Neuronal stem cell (in vitro differentiated cells): ENCODE measurements at regions not wholly inside any gene's neighbourhood (a gene's known extent, or its start where the extent isn't known, plus 50 kb on each side); places are given as distances from the start of the nearest gene placed in this dataset.
A peak's percentile ranks its signal among the peaks of the same experiment; 100 is the strongest.

Experiments
- DNase-seq: peaks from one replicate; pipeline ENCODE4 v3.0.0-alpha.2; 2013; ENCODE audit warnings: low spot score
- H2AFZ ChIP-seq: one replicate; pipeline ENCODE4 v1.6.1; 2013; ENCODE audit warnings: mild to moderate bottlenecking, low read length, inconsistent platforms
- H2AK5ac ChIP-seq: 2 replicates; pipeline ENCODE4 v1.6.1; 2013; ENCODE audit warnings: low read depth, mild to moderate bottlenecking, inconsistent platforms, low read length, moderate library complexity, mixed read lengths
- H2BK120ac ChIP-seq: 2 replicates; pipeline ENCODE4 v1.6.1; 2013; ENCODE audit warnings: low read depth, mild to moderate bottlenecking, inconsistent platforms, low read length, moderate library complexity, mixed read lengths
- H2BK12ac ChIP-seq: one replicate; pipeline ENCODE4 v1.6.1; 2013; ENCODE audit warnings: low read length, inconsistent platforms
- H2BK15ac ChIP-seq: 2 replicates; pipeline ENCODE4 v1.6.1; 2013; ENCODE audit warnings: mild to moderate bottlenecking, low read length, inconsistent platforms, mixed read lengths
- H2BK5ac ChIP-seq: one replicate; pipeline ENCODE4 v1.6.1; 2013; ENCODE audit warnings: inconsistent platforms, mild to moderate bottlenecking, low read length, moderate library complexity
- H3K14ac ChIP-seq: one replicate; pipeline ENCODE4 v1.6.1; 2013; ENCODE audit warnings: low read length, inconsistent platforms
- H3K18ac ChIP-seq: 2 replicates; pipeline ENCODE4 v1.6.1; 2013; ENCODE audit warnings: low read length, inconsistent platforms
- H3K23ac ChIP-seq: 2 replicates; pipeline ENCODE4 v1.6.1; 2013; ENCODE audit warnings: low read depth, mild to moderate bottlenecking, mixed read lengths, low read length, inconsistent platforms; ENCODE audit not compliant: poor library complexity
- H3K27ac ChIP-seq: replicated peaks from 3 replicates; pipeline ENCODE4 v1.5.1; 2013; ENCODE audit warnings: low read length, inconsistent platforms
- H3K27me3 ChIP-seq, 3 experiments: 2 replicates each; pipeline ENCODE4 v1.6.1; 2013; ENCODE audit warnings: low read length in 3 of 3, mild to moderate bottlenecking in 2 of 3, inconsistent platforms in 1 of 3, low read depth in 1 of 3, mixed read lengths in 1 of 3, moderate library complexity in 1 of 3; ENCODE audit not compliant: control insufficient read depth in 3 of 3, insufficient read depth in 3 of 3
- H3K36me3 ChIP-seq, 2 donors: replicated peaks in 1 of 2; 2 replicates each; pipeline ENCODE4 v1.6.1; 2013; ENCODE audit warnings: low read length in 2 of 2; ENCODE audit not compliant: control insufficient read depth in 2 of 2, insufficient read depth in 2 of 2
- H3K4ac ChIP-seq: 2 replicates; pipeline ENCODE4 v1.6.1; 2013; ENCODE audit warnings: inconsistent platforms, mild to moderate bottlenecking, low read length, moderate library complexity
- H3K4me1 ChIP-seq, 2 donors: 1 replicate in 1 of 2; 2 replicates in 1 of 2; pipeline ENCODE4 v1.6.1; 2013; ENCODE audit warnings: low read length in 2 of 2, low read depth in 1 of 2; ENCODE audit not compliant: control insufficient read depth in 2 of 2, insufficient read depth in 1 of 2
- H3K4me2 ChIP-seq: one replicate; pipeline ENCODE4 v1.6.1; 2013; ENCODE audit warnings: mild to moderate bottlenecking, low read length, inconsistent platforms; ENCODE audit not compliant: insufficient read depth, poor library complexity, severe bottlenecking
- H3K4me3 ChIP-seq, 2 donors: 2 replicates each; pipeline ENCODE4 v1.5.1; 2013; ENCODE audit warnings: low read length in 2 of 2, mild to moderate bottlenecking in 2 of 2, inconsistent platforms in 1 of 2, moderate library complexity in 1 of 2
- H3K79me1 ChIP-seq: one replicate; pipeline ENCODE4 v1.6.1; 2013; ENCODE audit warnings: low read depth, mild to moderate bottlenecking, inconsistent platforms, low read length, moderate library complexity
- H3K9ac ChIP-seq: one replicate; pipeline ENCODE4 v1.6.1; 2013; ENCODE audit warnings: mild to moderate bottlenecking, low read depth, low read length, inconsistent platforms; ENCODE audit not compliant: poor library complexity
- H3K9me3 ChIP-seq, 2 donors: replicated peaks in 1 of 2; 2 replicates each; pipeline versions ENCODE3 to v1.6.1; 2013; ENCODE audit warnings: low read length in 2 of 2, mild to moderate bottlenecking in 2 of 2, inconsistent platforms in 1 of 2, low read depth in 1 of 2, mixed read lengths in 1 of 2, moderate library complexity in 1 of 2; ENCODE audit not compliant: control insufficient read depth in 2 of 2, insufficient read depth in 1 of 2
- H4K8ac ChIP-seq: one replicate; pipeline ENCODE4 v1.6.1; 2013; ENCODE audit warnings: low read depth, mild to moderate bottlenecking, inconsistent platforms, low read length, moderate library complexity
- H4K91ac ChIP-seq: one replicate; pipeline ENCODE4 v1.6.1; 2013; ENCODE audit warnings: low read length, low read depth, mild to moderate bottlenecking, inconsistent platforms; ENCODE audit not compliant: poor library complexity
- WGBS, 2 donors: extraction: QIAGEN DNeasy Blood & Tissue Kit; methylation state at CpG; one replicate each; pipeline ENCODE4 v1.1.7; 2013; ENCODE audit warnings: missing lambda C conversion rate in 2 of 2, mixed read lengths in 1 of 2; ENCODE audit not compliant: insufficient read length in 2 of 2, insufficient replicate concordance in 1 of 2; ENCODE audit errors: extremely low coverage in 2 of 2; 5-methylcytosine and 5-hydroxymethylcytosine counted together

- no peak overlapping the region for H2BK120ac ChIP-seq
- H3K4me3 ChIP-seq = no peak overlapping the region
- peaks cover 0 to 3% (median 0%) of the 10 kb centered on the region in 3 experiments for H3K27me3 ChIP-seq
- no peaks in the 10 kb centered on the region for H3K79me1 ChIP-seq
- no peak overlapping the region for H3K14ac ChIP-seq
- H4K8ac ChIP-seq = no peak overlapping the region
- no peak overlapping the region for H2BK12ac ChIP-seq
- peak overlapping the region; percentile 12 for H2AFZ ChIP-seq
- H4K91ac ChIP-seq = no peak overlapping the region
- H3K23ac ChIP-seq = no peak overlapping the region
- no peak overlapping the region for H3K9ac ChIP-seq
- no CpG with 5 or more reads among the region's 5 CpGs for WGBS, 2 donors
- no peaks in the 10 kb centered on the region for H3K9me3 ChIP-seq
- H3K4me2 ChIP-seq = no peak overlapping the region
- no peak overlapping the region for H3K18ac ChIP-seq
- no peak overlapping the region for H2BK5ac ChIP-seq
- no peak overlapping the region for H2BK15ac ChIP-seq
- H3K4me1 ChIP-seq = peaks cover 6 to 39% of the 10 kb centered on the region in 2 donors
- H2AK5ac ChIP-seq = no peak overlapping the region
- no peaks in the 10 kb centered on the region for H3K36me3 ChIP-seq
- no peak overlapping the region for H3K4ac ChIP-seq
- H3K27ac ChIP-seq = no peak overlapping the region
- DNase-seq = no peak
Measured at GRCh38 chr1:38129473-38129872, 82.9 kb upstream of the POU3F1 start.

DNA sequence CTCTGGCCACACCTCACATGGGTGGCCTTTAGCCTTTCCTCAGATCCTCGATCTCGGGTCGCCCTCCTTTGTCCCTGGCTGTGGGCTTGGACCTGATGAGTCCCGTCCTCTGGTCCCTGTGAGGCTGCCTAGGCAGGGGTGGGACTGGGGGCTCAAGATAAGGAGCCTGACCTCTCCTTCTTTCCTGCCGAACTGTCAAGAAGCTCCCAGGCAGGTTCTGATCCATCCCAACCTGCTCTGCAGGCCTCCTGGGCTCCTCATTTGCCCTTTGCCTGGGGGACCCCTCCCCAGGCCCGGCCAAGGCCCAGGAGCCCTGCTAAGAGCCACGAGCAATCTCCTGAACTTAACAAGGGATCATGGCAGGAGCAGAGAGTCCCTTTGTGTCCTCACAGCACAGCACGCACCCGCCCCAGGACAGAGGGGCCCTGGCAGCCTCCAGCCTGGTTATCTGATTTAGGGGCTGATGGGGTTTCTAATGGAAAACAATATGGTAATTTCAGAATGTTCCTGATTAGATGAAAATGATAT lies 82.4 kb upstream of the POU3F1 start:
- Histone ChIP-seq H4K8ac (no peak overlapping the region), H3K4ac (no peak overlapping the region), H3K4me2 (no peak overlapping the region), H2AK5ac (peak overlapping the region; percentile 68), H2BK120ac (no peak overlapping the region), H4K91ac (no peak overlapping the region), H3K23ac (no peak overlapping the region), H3K36me3 (peaks cover 0 to 2% of the 10 kb centered on the region in 2 donors), H3K27ac (no peak overlapping the region), H2BK5ac (no peak overlapping the region), H2BK15ac (peak overlapping the region; percentile 91), H3K4me1 (peaks cover 5 to 39% of the 10 kb centered on the region in 2 donors), H3K9ac (no peak overlapping the region), H3K79me1 (no peaks in the 10 kb centered on the region), H3K27me3 (peaks cover 0 to 2% (median 0%) of the 10 kb centered on the region in 3 experiments), H3K14ac (peak overlapping the region; percentile 43), H3K9me3 (no peaks in the 10 kb centered on the region), H2AFZ (no peak overlapping the region), H3K4me3 (no peak overlapping the region), H2BK12ac (peak overlapping the region; percentile 11), H3K18ac (peak overlapping the region; percentile 39)
- no CpG with 5 or more reads among the region's 9 CpGs for WGBS, 2 donors
- DNase-seq = no peak

DNA sequence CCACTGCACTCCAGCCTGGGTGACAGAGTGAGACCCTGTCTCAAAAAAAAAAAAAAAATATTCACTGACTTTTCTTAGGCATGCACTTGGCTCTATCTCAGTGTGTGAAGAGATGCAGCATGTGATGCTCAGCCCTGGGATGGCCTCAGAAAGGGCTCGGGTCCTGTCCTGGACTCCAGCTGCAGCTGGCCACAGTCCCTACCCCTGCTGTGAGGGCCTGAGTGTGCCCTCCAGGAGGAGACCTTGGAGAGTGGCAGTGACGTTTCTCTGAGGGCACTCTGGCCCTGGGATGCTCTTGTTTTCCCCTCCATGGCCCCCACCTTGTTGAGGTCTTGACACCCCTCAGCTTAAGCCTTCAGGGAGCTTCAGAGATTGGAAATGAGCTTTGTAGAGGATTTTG lies 81.9 kb upstream of the POU3F1 start:
- peaks cover 0 to 2% of the 10 kb centered on the region in 2 donors for H3K36me3 ChIP-seq
- no peak for DNase-seq
- peaks cover 6 to 37% of the 10 kb centered on the region in 2 donors for H3K4me1 ChIP-seq
- no peak overlapping the region for H3K4me2 ChIP-seq
- peak overlapping the region; percentile 68 for H2AK5ac ChIP-seq
- H2BK120ac ChIP-seq = no peak overlapping the region
- peak overlapping the region; percentile 66 for H3K18ac ChIP-seq
- peaks cover 0 to 2% (median 0%) of the 10 kb centered on the region in 3 experiments for H3K27me3 ChIP-seq
- H3K14ac ChIP-seq = peak overlapping the region; percentile 43
- H2BK5ac ChIP-seq = no peak overlapping the region
- no peak overlapping the region for H2AFZ ChIP-seq
- H3K27ac ChIP-seq = no peak overlapping the region
- WGBS, 2 donors = no CpG with 5 or more reads among the region's 2 CpGs
- H3K79me1 ChIP-seq = no peaks in the 10 kb centered on the region
- H4K8ac ChIP-seq = no peak overlapping the region
- H3K4ac ChIP-seq = no peak overlapping the region
- no peaks in the 10 kb centered on the region for H3K9me3 ChIP-seq
- H3K9ac ChIP-seq = no peak overlapping the region
- peak overlapping the region; percentile 91 for H2BK15ac ChIP-seq
- H3K4me3 ChIP-seq = no peak overlapping the region
- no peak overlapping the region for H4K91ac ChIP-seq
- no peak overlapping the region for H2BK12ac ChIP-seq
- no peak overlapping the region for H3K23ac ChIP-seq

DNA sequence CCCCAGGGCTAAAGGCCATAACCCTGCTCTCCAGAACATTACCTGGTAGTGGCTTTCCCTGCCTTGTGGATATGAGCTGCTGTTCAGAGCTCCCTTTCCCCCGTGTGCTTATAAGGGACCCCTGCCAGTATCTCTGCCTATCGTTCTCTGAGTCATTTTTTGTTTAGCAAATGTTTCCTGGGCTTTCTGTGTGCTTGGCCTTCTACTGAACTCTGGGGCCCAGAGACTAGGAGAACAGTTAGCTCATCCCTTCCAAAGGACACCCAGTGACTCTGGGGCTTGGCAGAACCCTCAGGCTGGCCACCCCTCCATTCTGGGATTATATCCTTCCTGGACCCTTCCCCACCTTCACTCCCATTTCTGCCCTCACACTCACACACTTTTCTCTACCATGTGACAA lies 80.8 kb upstream of the POU3F1 start:
- H2AK5ac ChIP-seq = no peak overlapping the region
- no peak overlapping the region for H3K14ac ChIP-seq
- no peak overlapping the region for H4K8ac ChIP-seq
- peaks cover 0 to 2% of the 10 kb centered on the region in 2 donors for H3K36me3 ChIP-seq
- H3K4ac ChIP-seq = no peak overlapping the region
- DNase-seq = no peak
- no peak overlapping the region for H2BK12ac ChIP-seq
- no peak overlapping the region for H2AFZ ChIP-seq
- H3K27me3 ChIP-seq = no peaks in the 10 kb centered on the region
- WGBS, 2 donors = no CpG with 5 or more reads among the region's 2 CpGs
- H3K4me2 ChIP-seq = no peak overlapping the region
- no peaks in the 10 kb centered on the region for H3K79me1 ChIP-seq
- H4K91ac ChIP-seq = no peak overlapping the region
- H3K27ac ChIP-seq = no peak overlapping the region
- H2BK15ac ChIP-seq = no peak overlapping the region
- H3K18ac ChIP-seq = no peak overlapping the region
- no peaks in the 10 kb centered on the region for H3K9me3 ChIP-seq
- no peak overlapping the region for H3K23ac ChIP-seq
- H3K4me3 ChIP-seq = no peak overlapping the region
- H3K9ac ChIP-seq = no peak overlapping the region
- peaks cover 3 to 29% of the 10 kb centered on the region in 2 donors for H3K4me1 ChIP-seq
- no peak overlapping the region for H2BK5ac ChIP-seq
- H2BK120ac ChIP-seq = no peak overlapping the region
